PFSK-1 (cell line): ENCODE measurements at regions not wholly inside any gene's neighbourhood (a gene's known extent, or its start where the extent isn't known, plus 50 kb on each side); places are given as distances from the start of the nearest gene placed in this dataset.

Experiments used
- FOXP2 ChIP-seq: optimal IDR thresholded peaks from 2 replicates; pipeline ENCODE3; 2011; ENCODE audit warnings: borderline replicate concordance, control low read depth, inconsistent platforms; ENCODE audit not compliant: insufficient read depth; ENCODE audit errors: extremely low read length, extremely low read depth
- POLR2AphosphoS5 ChIP-seq: IDR thresholded peaks from 2 replicates; pipeline ENCODE4 v1.6.1; 2012; ENCODE audit warnings: low read depth, mild to moderate bottlenecking, control low read depth, low read length, moderate library complexity
- REST ChIP-seq, 2 experiments: IDR thresholded peaks; 2 replicates each; pipeline versions ENCODE4 v1.6.1 to v1.8.0; 2011 to 2012; ENCODE audit warnings: low read depth in 2 of 2, low read length in 2 of 2, control low read depth in 1 of 2, inconsistent platforms in 1 of 2, mild to moderate bottlenecking in 1 of 2, moderate library complexity in 1 of 2; ENCODE audit not compliant: insufficient read depth in 1 of 2
- SIN3A ChIP-seq: IDR thresholded peaks from 2 replicates; pipeline ENCODE4 v1.6.1; 2012; ENCODE audit warnings: mild to moderate bottlenecking, low read length, moderate library complexity, borderline replicate concordance; ENCODE audit not compliant: insufficient read depth
- TAF1 ChIP-seq: IDR thresholded peaks from 2 replicates; pipeline ENCODE4 v1.6.1; 2012; ENCODE audit warnings: low read length, control low read depth, borderline replicate concordance; ENCODE audit not compliant: insufficient read depth

GRCh38 chr12:14268120-14268515 is 97.4 kb upstream of the ATF7IP start:
- TF ChIP-seq TAF1 (no peak), SIN3A (no peak), FOXP2 (no peak), POLR2AphosphoS5 (no peak), REST (IDR thresholded peaks at IDR 0.05; ENCODE audit: insufficient read depth in 1 of 2, low read depth in 2 of 2, low read length in 2 of 2) (no peak)

DNA sequence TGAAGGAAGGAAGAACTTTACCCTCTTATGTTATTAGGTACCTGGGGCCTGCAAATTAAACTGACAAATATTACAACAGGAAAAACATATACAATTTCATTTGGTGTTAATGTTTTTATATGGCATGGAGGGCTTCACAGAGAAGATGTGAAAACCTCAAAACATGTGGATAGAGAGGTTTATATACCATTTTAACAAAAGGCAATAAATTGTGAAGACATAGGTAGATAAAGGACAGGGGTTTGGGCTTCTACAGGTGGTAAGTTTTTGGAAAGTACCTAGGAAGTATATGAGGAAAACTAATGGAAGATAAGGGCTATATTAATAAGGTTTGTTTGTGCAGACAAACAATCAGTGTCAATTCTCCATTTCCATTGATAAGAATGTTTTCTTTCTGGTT is 95.1 kb upstream of the ATF7IP start:
- TF ChIP-seq POLR2AphosphoS5 (no peak), TAF1 (no peak), REST (IDR thresholded peaks at IDR 0.05; ENCODE audit: insufficient read depth in 1 of 2, low read depth in 2 of 2, low read length in 2 of 2) (no peak), FOXP2 (no peak)

- TF ChIP-seq FOXP2 (no peak), TAF1 (no peak), REST (IDR thresholded peaks at IDR 0.05; ENCODE audit: insufficient read depth in 1 of 2, low read depth in 2 of 2, low read length in 2 of 2) (no peak), SIN3A (no peak), POLR2AphosphoS5 (no peak)
These were observed 92.2 kb upstream of the ATF7IP start for GRCh38 chr12:14272956-14273912.

- TF ChIP-seq SIN3A (no peak), TAF1 (no peak), FOXP2 (no peak), REST (IDR thresholded peaks at IDR 0.05; ENCODE audit: insufficient read depth in 1 of 2, low read depth in 2 of 2, low read length in 2 of 2) (no peak), POLR2AphosphoS5 (no peak)
These were observed 91.6 kb upstream of the ATF7IP start for GRCh38 chr12:14273913-14274311.
